CD1c-positive myeloid dendritic cell (primary cell): ENCODE measurements at regions not wholly inside any gene's neighbourhood (a gene's known extent, or its start where the extent isn't known, plus 50 kb on each side); places are given as distances from the start of the nearest gene placed in this dataset.

Source experiments
- DNase-seq: peaks from one replicate; pipeline ENCODE4 v3.0.0-alpha.2; 2016; ENCODE audit errors: extremely low spot score

DNA sequence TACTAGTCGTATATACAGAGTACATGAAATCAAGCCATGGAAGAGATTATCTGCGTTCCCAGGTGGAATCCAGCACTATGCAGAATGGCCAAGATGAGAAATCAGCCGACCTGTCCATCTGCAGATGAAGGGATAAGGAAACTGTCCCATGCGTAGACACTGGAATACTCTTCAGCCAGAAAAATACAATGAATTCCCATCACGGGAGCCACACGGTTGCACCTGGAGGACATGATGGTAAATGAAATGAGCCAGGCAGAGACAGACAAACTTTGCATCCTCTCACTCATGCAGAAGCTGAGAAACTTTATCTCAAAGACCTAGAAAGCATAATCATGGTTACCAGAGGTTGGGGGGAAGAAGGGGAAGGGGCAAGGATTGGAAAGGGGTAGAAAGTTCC lies 111.9 kb upstream of the TOP3B start:
- no peak for DNase-seq

DNA sequence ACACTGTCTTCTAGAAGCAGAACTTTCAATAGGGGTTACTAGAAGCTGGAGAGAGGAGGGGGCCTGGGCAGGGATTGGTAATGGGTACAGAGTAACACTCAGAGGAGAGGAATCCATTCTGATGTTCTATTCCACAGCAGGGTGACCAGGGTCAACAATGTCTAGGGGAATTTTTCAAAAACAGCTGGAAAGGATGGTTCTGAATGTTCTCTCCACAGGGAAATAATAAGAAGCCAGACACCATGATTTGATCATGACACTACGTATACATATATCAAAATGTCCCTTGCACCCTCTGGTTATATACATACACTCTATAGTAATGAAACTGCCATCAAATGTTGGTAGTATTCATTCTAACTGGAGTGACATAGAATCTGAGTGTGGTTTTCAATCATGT lies 111.2 kb upstream of the TOP3B start:
- DNase-seq = no peak

DNA sequence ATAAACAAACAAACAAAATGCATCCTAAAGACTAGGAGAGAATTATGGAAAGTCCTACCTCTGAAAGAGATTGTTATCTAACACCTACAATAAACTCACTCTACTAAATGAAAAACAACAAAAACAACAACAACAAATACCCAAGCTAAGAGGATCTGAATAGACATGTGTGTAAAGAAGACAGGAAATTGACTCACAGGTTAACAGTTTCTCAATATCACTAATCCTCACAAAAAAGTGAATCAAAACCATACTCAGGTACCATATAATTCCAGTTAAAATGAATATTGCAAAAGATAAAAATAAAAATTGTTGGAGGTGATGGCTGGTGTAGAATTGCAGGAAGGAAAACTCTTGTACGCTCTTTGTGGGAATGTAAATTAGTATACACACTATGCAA lies 110.4 kb upstream of the TOP3B start:
- no peak for DNase-seq

DNA sequence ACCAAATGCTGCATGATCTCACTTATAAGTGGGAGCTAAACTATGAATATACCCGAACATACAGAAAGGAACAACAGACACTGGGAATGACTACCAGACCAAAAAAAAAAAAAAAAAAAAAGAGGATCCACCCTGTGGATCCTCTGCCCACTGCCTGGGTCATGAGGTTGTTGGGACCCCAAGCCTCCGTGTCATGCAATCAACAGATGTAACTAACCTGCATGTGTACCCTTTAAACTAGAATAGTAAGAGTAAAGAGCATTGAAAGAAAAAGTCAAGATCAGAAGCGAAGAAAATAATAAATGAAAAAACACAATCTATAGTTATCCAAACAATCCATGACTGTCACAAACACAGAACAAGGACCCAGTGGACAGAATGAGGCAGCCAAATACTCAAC lies 109.5 kb upstream of the TOP3B start:
- no peak for DNase-seq

DNA sequence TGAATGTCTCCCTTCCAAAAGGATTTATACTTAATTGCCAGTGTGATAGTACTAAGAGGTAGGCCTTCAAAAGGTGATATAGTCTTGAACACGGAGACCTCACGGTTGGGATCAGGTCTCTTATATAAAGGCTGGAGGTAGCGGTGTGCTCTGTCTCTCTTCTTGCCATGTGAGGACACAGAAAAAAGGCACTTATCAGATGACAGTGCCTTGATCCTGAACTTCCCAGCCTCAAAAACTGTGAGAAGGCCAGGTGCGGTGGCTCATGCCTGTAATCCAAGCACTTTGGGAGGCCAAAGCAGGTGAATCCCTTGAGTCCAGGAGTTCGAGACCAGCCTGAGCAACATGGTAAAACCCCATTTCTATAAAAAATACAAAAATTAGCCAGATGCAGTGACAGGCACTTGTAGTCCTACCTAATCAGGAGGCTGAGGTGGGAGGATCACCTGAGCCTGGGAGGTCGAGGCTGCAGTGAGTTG lies 108.9 kb upstream of the TOP3B start:
- no peak for DNase-seq

DNA sequence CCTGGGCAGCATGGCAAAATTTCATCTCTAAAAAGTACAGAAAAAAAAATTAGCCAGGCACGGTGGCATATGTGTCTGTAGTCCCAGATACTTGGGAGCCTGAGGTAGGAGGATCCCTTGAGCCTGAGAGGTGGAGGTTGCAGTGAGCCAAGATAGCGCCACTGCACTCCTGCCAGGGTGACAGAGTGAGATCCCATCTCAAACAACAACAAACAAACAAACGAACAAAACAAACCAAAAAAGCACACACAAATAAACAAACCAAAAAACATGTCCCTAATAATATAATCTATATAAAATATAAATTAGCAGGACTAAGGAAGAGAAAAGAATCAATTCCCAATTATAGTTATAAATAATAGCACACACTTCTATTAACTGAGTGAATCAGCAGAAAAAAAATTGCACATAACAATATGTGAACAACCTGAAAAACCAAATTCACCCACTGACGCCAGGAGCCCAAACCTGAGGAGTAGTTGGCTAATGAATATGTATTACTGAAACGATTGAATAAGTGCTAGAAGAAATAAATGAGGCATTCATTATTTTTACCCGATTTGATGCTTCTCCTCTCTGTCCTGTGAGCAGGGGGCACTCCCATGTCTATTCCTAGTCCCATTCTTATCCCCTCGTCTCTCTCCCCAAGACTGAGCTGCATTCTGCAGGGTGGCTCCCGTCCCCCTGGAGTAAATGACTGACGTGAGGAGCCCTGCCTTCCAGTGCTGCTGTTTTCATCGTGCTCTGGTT lies 108.2 kb upstream of the TOP3B start:
- DNase-seq = no peak

DNA sequence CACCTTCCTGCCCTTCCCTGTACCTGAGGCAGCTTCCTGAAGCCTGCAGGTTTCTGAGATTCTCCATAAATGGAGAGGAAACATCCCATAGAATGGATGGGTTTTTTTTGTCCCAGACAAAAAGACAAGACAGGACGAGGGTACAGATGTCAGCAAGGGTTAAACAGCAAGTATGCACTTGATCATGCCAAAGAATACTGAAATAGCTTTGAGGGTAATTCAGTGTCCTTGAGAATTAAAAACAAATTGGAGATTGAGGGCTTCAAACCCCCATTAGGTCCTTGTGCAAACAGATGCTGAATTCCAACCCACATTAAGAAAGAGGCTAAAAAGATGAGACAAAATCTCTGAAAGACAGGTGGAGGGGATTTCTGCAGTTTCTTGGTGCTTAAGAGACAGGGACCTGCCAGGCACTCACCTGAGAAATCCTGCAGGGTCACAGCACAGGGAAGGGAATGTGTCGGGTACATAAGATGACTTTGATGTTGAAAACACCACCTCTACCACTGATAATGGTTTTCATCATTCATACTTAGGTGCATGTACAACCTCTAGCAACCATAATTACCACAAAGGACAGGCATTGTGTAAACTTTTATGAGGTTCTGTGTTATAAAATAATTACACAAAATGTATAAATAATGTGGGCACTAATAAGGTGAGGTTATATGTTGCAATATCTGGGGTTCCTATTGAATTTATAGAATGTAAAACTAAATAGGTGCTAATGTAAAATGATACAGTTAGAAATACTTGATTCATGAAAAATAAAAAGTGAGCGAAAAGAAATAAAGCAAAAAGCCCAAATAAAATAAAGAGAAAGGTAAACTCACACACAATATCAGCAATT lies 107.1 kb upstream of the TOP3B start:
- no peak for DNase-seq

DNA sequence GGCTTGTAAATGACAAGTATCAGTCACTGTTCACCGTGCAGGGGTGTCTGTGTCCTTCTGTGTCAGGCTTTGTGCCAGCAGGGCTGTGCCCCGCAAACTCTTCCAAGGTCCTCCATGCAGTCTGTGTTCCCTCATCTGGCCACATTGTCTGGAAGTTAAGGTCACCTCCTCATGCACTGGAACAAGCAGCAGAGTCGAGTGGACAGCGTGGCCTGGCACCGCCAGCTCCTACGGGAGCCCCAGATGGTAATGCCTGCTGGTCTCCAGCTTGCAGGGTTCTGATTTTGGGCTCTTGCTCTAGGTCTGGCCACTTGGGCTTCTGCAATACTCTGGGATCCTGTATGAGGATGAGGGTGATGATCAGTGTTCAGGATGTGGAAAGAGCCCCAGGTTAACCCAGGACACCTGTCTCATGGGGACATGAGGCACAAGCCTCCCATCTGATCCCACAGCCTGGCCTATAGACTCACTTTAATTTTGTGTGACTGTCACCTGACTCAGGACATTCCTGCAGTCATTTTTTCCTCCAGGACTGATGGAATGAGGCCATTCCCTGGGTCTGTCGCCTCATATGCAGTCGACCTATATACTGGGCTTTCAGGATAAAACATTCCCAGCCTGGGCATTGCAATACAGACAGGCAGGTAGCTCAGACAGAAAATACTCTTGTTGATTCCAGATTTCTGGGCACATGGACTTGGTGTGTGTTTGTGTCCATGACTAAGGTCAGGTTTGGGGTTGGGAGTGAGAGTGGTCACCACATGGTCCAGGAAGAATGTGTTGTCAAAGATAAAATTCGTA lies 106.3 kb upstream of the TOP3B start:
- DNase-seq = no peak

DNA sequence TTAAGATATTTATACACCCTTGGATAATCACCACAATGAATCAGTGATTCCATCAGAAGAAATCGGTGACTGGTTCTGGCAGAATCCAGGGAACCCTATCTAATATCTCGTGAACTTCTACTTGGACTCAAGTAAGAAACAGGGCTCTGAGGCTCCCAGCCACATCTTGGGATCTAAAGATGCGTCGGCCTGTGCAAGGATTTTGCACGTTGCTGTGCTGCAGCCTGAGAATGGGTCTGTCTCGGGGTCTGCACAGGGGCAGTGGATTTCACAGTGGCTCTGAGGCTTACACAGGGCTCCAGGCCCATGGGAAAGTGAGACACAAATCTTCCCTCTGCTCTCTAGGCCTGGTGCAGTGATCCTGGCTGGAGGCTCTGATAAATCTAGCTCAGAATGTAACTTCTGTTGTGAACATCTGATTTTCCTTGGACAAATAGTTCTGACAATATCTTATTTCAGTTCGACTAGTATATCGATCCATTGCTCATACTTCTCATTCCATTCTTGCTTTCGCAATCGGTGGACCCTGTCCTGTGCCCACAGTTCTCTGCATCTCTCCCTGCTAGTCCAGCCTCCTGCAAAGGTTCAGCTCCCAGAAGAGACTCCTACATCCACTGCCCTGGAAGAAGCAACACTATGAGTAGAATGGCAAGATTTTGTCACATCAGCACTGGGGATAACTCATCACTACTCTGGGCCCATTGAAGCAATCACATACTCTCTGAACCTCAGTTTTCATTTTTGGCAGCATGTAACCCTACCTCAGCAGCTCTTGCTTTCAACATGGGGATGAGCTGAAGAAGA lies 105.5 kb upstream of the TOP3B start:
- DNase-seq = no peak

DNA sequence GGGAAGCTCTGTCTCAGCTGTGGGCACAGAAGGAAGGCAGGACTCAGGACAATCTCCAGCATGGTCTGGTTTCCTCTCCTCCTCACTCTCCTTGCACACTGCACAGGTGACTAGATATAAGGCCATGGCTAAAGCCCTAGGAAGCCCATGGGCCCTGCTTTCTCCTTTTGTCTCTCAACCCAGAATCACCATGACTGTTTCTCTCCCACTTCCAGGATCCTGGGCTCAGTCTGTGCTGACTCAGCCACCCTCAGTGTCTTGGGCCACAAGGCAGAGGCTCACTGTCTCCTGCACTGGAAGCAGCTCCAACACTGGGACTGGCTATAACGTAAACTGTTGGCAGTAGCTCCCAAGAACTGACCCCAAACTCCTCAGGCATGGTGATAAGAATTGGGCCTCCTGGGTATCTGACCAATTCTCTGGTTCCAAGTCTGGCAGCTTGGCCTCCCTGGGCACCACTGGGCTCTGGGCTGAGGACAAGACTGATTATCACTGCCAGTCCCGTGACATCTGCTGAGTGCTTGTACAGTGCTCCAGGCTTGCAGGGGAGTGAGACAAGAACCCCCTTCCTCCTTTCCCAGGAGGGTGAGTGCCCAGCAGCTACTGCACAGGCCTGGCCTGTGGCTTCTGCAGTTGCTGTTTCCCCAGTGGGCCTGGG lies 104.0 kb upstream of the TOP3B start:
- no peak for DNase-seq

DNA sequence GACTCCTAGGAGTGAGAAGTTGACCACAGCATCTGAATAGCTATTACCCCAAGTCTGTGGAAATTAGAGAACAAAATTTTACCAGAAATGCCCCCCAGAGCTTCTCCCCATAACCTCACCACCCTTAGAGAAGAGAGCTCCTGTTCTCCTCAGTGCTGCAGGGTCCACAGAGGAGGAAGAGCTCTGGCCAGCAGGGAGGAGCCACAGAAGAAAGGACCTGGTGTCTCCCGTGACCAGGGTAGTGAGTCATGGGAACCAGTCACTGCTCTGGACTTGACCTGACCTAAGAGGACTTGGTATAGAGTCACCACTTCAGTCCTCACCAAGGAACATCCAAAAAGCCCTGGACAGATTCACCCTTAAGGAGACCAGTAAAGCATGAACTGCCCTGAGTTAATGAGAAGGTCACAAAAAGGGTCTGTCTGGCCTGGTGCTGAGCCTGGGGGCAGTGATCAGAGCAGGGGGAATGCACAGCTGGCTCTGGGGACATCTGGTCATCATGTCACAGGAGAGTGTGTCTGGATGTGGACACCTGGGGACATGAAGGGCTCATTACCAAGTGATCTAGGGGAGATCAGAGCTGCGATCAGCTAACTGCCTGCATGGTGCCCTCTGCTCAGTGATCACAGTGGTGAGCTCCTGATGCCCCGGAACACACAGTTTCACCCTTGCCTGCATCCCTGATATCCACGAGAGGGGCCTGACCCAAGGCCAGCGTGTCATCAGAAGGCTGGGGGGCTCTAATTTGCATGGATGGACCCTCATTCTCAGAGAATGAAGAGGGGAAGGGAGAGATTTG lies 103.3 kb upstream of the TOP3B start:
- DNase-seq = peak; percentile 61

DNA sequence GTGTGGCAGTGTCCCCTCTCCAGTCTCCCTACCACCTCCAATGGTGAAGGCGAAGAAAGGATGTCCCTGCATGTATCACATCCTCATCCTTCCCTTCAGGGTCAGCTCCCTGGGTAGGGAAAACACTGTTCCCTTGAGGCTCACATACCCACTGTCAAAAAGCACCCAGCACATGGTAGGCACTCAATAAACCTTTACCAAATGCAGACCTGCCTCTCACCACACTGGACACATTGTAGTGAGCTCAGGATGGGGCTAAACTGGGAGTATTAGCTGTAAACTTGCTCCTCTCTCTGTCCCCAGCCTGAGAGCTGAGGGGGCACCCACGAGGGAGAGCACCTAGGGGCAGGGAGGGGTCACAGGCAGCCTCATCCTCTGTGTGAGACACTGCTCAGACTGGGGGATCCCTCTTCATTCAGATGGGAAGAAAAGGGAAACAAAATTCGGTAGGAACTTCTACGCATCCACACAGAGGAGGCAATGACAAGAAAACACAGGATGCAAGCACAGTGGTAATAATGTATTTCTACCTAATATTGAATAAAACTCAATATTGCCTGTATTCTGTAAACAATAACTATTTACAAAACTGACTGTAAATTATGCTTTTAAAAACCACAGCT lies 101.6 kb upstream of the TOP3B start:
- DNase-seq = no peak

DNA sequence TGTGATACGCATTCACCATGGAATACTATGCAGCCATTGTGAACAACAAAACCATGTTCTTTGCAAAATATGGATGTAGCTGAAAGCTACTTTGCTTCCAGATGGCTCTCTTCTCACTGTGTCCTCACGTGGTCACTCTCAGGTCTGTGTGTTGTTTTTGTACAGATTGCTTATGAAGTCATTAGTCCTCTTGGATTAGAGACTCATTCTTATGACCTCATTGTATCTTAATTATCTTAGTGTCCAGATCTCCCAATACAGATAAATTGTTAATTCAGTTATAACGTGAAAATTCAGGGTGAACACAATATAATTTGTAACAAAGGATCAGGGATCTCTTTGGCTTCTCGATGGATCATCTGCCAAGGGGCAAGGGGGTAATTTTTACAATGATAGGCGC lies 100.4 kb upstream of the TOP3B start:
- no peak for DNase-seq

DNA sequence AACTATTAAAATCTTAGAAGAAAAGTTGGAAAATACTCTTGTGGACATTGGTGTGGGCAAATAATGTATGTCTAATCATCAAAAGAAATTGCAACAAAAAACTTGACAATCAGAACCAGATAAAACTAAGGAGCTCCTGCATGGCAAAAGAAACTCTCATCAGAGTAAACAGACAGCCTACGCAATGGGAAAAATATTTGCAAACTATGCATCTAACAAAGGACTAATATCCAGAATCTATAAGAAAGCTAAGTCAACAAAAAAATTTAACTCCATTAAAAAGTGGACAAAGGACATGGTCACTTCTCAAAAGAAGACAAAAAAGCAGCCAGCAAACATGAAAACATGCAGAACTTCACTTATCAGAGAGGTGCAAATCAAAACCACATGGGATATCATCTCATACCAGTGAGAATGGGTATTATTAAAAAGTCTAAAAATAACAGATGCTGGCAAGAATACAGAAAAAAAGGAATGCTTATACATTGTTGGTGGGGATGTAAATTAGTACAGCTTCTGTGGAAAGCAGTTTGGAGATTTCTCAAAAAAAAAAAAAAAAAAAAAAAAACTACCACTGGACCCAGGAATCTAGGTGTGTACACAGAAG lies 99.7 kb upstream of the TOP3B start:
- DNase-seq = no peak

DNA sequence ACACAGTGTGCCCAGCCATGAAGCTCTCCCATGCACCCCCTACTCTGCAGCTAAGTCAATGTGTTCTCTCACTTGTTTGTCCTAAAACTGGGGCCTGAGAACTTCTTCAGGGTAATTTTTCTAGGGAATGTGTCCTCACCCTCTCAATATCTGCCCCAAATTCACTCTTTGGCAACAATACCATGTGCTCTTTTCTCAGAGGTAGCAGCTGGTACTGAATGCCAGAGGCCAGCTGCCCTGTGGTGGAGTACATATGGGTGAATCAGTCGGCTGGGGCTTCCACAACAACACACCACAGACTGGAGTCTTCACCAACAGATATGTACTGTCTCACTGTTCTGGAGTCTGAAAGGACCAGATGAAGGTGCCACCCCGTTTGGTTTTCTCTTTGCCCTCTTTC lies 97.7 kb upstream of the TOP3B start:
- no peak for DNase-seq

DNA sequence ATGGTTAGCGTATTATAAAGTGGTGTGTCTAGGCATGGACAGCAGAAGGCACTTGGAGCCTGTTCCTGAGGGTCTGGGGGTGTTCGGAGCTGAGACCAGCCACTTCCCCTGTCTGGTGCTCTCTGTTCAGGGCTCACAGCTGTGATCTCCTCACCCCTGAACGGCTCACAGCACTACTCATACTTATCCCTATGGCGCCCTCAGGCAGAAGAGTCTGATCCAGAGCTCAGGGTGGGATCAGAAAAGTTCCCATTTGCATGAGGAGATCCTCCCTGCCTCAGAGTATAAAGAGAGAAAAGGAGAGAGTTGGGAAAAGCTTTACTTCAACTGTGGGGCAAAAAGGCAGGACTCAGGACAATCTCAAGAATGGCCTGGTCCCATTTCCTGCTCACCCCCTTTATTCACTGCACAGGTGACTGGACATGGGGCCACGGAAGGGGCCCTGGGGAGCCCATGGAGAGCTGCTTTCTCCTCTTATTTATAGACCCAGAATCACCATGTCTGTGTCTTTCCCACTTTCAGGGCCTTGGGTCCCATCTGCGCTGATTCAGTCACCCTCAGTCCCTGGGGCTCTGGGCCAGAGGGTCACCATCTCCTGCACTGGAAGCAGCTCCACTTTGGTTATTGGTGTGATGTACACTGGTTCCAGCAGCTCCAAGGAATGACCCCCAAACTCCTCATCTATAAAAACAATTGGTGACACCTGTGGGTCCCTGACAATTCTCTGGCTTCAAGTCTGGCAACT lies 97.0 kb upstream of the TOP3B start:
- no peak for DNase-seq

DNA sequence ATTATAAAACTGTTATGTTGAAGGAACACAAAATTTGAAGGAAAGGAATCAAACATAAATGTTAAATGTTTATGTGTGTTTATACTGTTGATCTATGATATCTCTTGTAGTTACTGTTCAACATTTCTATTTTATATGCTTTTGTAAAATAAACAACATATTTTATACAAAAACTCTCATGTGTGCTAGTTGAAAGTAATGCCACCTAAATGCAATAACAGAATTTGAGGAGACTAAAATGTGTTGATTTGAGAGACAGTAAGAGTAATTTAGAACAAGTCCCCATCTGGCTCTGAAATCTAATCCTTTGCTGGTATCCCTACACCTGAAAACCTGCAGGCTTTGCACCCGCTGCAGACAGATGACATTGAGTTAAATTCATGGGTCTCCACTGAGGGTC lies 95.7 kb upstream of the TOP3B start:
- DNase-seq = no peak

DNA sequence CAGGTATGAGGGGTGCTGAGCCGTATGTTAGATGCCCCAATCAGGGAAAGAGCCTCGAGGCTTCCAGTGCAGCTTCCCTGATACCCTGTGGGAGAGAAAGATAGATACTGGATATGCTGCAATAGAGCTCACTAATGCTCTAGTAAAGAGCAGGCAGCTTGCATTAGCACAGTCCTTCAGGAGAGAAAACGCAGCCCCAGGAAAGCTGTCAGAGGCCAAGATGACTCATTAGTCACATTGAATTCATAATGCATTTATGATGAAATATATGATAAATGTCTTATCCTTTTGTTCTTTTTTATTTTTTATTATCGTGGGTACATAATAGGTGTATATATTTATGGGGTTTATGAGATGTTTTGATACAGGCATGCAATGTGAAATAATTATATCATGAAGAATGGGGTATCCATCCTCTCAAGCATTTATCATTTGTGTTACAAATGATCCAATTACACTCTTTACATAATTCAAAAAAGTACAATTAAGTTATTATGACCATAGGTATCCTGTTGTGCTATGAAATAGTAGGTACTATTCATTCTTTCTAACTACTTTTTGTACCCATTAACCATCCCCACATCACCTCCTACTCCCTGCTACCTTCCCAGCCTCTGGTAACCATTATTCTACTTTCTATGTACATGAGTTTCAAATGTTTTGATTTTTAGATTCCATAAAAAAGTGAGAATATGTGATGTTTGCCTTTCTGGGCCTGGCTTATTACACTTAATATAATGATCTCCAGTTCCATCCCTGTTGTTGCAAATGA lies 94.5 kb upstream of the TOP3B start:
- DNase-seq = no peak
